ENCODE measurements at regions not wholly inside any gene's neighbourhood (a gene's known extent, or its start where the extent isn't known, plus 50 kb on each side); places are given as distances from the start of the nearest gene placed in this dataset.

GRCh38 chr15:36414670-36415069 is 164.8 kb upstream of the CDIN1 start:
- H3K36me3 ChIP-seq (ENCODE audit: control insufficient read depth, insufficient read depth, low read length) = no peaks in the 10 kb centered on the region
- in situ Hi-C loops (cut with MboI; ENCODE audit: low sequenced_read_pairs) (no loop called here), dilution Hi-C loops (cut with HindIII; ENCODE audit: low sequenced_read_pairs, unreplicated experiment) (no loop called here), intact Hi-C loops (cut with micrococcal nuclease) (no loop called here)
- ChIA-PET CTCF (no interaction called here), POLR2A (ENCODE audit: unreplicated experiment) (no interaction called here)
- H3K18ac ChIP-seq (ENCODE audit: low read depth, low read length) = no peak overlapping the region
- peak overlapping the region; percentile 70; the same call in 1 of the 3 replicates for H2BK15ac ChIP-seq (ENCODE audit: low read depth, low read length)
- H3K9me1 ChIP-seq (ENCODE audit: insufficient read depth, low read length) = 0 out of 2 replicates have a peak, but pooled peaks cover 3% of the 10 kb centered on the region
- TF ChIP-seq MXI1 (IDR thresholded peaks at IDR 0.05; ENCODE audit: borderline replicate concordance, low read depth, low read length) (no peak), RAD21 (IDR thresholded peaks at IDR 0.05; ENCODE audit: low read length) (no peak), FOS (IDR thresholded peaks at IDR 0.05; ENCODE audit: low read depth, low read length) (no peak), MAZ (IDR thresholded peaks at IDR 0.05; ENCODE audit: borderline replicate concordance, low read depth, low read length) (no peak), POLR2A (IDR thresholded peaks at IDR 0.05; ENCODE audit: low read depth, low read length) (no peak), NFE2L2 (IDR thresholded peaks at IDR 0.05; ENCODE audit: low read depth, low read length) (no peak), ELK1 (IDR thresholded peaks at IDR 0.05; ENCODE audit: borderline replicate concordance, low read depth, low read length) (no peak), BHLHE40 (IDR thresholded peaks at IDR 0.05; ENCODE audit: low read depth, low read length) (no peak)
- no peak overlapping the region for H2AK9ac ChIP-seq (replicated peaks; ENCODE audit: low read depth, low read length, poor library complexity)
- H3K4me2 ChIP-seq (ENCODE audit: low read depth, low read length) = no peak overlapping the region
- DNase-seq (peak; percentile 17), ATAC-seq (ENCODE audit: low read depth) (no peak)
- H3K9ac ChIP-seq (ENCODE audit: low read depth, low read length) = no peak overlapping the region
- H4K91ac ChIP-seq (ENCODE audit: insufficient read depth, low read depth, low read length) = no peak overlapping the region
- peak overlapping the region; percentile 12; the same call in 1 of the 2 replicates for H3K14ac ChIP-seq (replicated peaks; ENCODE audit: low read depth, low read length)
- peak overlapping the region; percentile 67 for H2AFZ ChIP-seq (replicated peaks; ENCODE audit: low read length, poor library complexity)
- H3K27ac ChIP-seq (ENCODE audit: insufficient read depth, low read length) = no peak overlapping the region
- no peak overlapping the region for H3K56ac ChIP-seq (ENCODE audit: extremely low read depth, insufficient read depth, low read length)
- 66% methylated on average over 4 of the region's 5 CpGs; no CpG with 5 or more reads in 1 of the 2 experiments for WGBS, 2 experiments (ENCODE audit: extremely low coverage in 2 of 2, insufficient read length in 1 of 2)
- H3K27me3 ChIP-seq (ENCODE audit: control insufficient read depth, insufficient read depth, low read length) = no peaks in the 10 kb centered on the region
- no peak overlapping the region for H2BK5ac ChIP-seq (ENCODE audit: low read depth, low read length, poor library complexity, severe bottlenecking)
- no peaks in the 10 kb centered on the region for H3K79me1 ChIP-seq (ENCODE audit: low read depth in 1 of 2, low read length in 2 of 2)
- no peaks in the 10 kb centered on the region for H4K20me1 ChIP-seq (ENCODE audit: insufficient read depth, low read length)
- no peaks in the 10 kb centered on the region for H3K9me3 ChIP-seq (ENCODE audit: control insufficient read depth, insufficient read depth, low read length)
- peak overlapping the region; percentile 56; the same call in 1 of the 2 replicates for H2BK120ac ChIP-seq (ENCODE audit: low read depth, low read length)
- no peak overlapping the region for H3K23ac ChIP-seq (ENCODE audit: low read depth, low read length)
- no peak overlapping the region for H4K5ac ChIP-seq (ENCODE audit: low read depth, low read length)
- no peak overlapping the region for H3K4me3 ChIP-seq (ENCODE audit: insufficient read depth, low read depth, low read length)
- BruUV-seq (replicated peaks) = no TSS peak
- H3K4ac ChIP-seq (ENCODE audit: low read depth, low read length) = no peak overlapping the region
- H2BK20ac ChIP-seq (ENCODE audit: low read depth, low read length) = peak overlapping the region; percentile 61; the same call in 1 of the 2 replicates
- no peak overlapping the region; the same call in 1 of the 2 replicates for H2AK5ac ChIP-seq (ENCODE audit: low read depth, low read length)
- H3K4me1 ChIP-seq (ENCODE audit: control insufficient read depth, insufficient read depth, low read length) = peaks cover 2% of the 10 kb centered on the region; the same call in 1 of the 2 replicates
- peak overlapping the region in 1 of 2 experiments; percentile 36; a peak in 1 of 4 replicates for H4K8ac ChIP-seq (ENCODE audit: low read depth in 2 of 2, low read length in 2 of 2)

Measured in IMR-90 (cell line).